ENCODE measurements at regions not wholly inside any gene's neighbourhood (a gene's known extent, or its start where the extent isn't known, plus 50 kb on each side); places are given as distances from the start of the nearest gene placed in this dataset.

DNA sequence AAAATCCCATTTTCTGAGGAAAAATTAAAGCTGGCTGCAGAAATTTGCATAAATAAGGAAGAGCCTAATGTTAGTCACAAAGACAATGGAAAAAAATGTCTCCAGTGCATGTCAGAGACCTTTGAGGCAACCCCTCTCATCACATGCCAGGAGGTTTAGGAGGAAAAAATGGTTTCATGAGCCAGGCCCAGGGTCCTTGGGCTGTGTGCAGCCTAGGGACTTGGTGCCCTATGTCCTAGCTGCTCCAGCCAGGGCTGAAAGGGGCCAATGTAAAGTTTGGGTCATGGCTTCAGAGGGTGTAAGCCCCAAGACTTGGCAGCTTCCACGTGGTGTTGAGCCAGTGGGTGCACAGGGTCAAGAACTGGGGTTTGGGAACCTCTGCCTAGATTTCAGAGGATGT, 1252.6 kb downstream of the PCDH9 start:
- TF ChIP-seq FOXA1 (IDR thresholded peaks at IDR 0.05) (no peak), SP1 (IDR thresholded peaks at IDR 0.05) (no peak), EGR1 (IDR thresholded peaks at IDR 0.05; ENCODE audit: low read depth in 2 of 2) (no peak), GABPA (IDR thresholded peaks at IDR 0.05 in 1 of 2, conservative IDR thresholded peaks at IDR 0.05 in 1 of 2) (no peak), TAF1 (conservative IDR thresholded peaks at IDR 0.05) (no peak), RAD21 (IDR thresholded peaks at IDR 0.05) (no peak), NR2F2 (IDR thresholded peaks at IDR 0.05) (no peak), YY1 (IDR thresholded peaks at IDR 0.05) (no peak), RXRA (IDR thresholded peaks at IDR 0.05) (no peak)
- TF ChIP-seq, protein P1, sequence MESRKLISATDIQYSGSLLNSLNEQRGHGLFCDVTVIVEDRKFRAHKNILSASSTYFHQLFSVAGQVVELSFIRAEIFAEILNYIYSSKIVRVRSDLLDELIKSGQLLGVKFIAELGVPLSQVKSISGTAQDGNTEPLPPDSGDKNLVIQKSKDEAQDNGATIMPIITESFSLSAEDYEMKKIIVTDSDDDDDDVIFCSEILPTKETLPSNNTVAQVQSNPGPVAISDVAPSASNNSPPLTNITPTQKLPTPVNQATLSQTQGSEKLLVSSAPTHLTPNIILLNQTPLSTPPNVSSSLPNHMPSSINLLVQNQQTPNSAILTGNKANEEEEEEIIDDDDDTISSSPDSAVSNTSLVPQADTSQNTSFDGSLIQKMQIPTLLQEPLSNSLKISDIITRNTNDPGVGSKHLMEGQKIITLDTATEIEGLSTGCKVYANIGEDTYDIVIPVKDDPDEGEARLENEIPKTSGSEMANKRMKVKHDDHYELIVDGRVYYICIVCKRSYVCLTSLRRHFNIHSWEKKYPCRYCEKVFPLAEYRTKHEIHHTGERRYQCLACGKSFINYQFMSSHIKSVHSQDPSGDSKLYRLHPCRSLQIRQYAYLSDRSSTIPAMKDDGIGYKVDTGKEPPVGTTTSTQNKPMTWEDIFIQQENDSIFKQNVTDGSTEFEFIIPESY (IDR thresholded peaks at IDR 0.05): no peak
- TF ChIP-seq, protein P2, sequence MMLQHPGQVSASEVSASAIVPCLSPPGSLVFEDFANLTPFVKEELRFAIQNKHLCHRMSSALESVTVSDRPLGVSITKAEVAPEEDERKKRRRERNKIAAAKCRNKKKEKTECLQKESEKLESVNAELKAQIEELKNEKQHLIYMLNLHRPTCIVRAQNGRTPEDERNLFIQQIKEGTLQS (IDR thresholded peaks at IDR 0.05): no peak
- TF ChIP-seq, protein P3, sequence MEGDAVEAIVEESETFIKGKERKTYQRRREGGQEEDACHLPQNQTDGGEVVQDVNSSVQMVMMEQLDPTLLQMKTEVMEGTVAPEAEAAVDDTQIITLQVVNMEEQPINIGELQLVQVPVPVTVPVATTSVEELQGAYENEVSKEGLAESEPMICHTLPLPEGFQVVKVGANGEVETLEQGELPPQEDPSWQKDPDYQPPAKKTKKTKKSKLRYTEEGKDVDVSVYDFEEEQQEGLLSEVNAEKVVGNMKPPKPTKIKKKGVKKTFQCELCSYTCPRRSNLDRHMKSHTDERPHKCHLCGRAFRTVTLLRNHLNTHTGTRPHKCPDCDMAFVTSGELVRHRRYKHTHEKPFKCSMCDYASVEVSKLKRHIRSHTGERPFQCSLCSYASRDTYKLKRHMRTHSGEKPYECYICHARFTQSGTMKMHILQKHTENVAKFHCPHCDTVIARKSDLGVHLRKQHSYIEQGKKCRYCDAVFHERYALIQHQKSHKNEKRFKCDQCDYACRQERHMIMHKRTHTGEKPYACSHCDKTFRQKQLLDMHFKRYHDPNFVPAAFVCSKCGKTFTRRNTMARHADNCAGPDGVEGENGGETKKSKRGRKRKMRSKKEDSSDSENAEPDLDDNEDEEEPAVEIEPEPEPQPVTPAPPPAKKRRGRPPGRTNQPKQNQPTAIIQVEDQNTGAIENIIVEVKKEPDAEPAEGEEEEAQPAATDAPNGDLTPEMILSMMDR (IDR thresholded peaks at IDR 0.05; ENCODE audit: low read depth, low read length, missing input control): no peak
- TF ChIP-seq, protein P4, sequence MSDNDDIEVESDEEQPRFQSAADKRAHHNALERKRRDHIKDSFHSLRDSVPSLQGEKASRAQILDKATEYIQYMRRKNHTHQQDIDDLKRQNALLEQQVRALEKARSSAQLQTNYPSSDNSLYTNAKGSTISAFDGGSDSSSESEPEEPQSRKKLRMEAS (IDR thresholded peaks at IDR 0.05): no peak
- TF ChIP-seq, protein P5, sequence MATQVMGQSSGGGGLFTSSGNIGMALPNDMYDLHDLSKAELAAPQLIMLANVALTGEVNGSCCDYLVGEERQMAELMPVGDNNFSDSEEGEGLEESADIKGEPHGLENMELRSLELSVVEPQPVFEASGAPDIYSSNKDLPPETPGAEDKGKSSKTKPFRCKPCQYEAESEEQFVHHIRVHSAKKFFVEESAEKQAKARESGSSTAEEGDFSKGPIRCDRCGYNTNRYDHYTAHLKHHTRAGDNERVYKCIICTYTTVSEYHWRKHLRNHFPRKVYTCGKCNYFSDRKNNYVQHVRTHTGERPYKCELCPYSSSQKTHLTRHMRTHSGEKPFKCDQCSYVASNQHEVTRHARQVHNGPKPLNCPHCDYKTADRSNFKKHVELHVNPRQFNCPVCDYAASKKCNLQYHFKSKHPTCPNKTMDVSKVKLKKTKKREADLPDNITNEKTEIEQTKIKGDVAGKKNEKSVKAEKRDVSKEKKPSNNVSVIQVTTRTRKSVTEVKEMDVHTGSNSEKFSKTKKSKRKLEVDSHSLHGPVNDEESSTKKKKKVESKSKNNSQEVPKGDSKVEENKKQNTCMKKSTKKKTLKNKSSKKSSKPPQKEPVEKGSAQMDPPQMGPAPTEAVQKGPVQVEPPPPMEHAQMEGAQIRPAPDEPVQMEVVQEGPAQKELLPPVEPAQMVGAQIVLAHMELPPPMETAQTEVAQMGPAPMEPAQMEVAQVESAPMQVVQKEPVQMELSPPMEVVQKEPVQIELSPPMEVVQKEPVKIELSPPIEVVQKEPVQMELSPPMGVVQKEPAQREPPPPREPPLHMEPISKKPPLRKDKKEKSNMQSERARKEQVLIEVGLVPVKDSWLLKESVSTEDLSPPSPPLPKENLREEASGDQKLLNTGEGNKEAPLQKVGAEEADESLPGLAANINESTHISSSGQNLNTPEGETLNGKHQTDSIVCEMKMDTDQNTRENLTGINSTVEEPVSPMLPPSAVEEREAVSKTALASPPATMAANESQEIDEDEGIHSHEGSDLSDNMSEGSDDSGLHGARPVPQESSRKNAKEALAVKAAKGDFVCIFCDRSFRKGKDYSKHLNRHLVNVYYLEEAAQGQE (IDR thresholded peaks at IDR 0.05): no peak

All from liver (tissue), 3 donors.